Activated CD4-positive, alpha-beta T cell treated with anti-CD3 and anti-CD28 coated beads, Interleukin-2, Interleukin-6, amounts not matched to agents 100 ng/mL and 50 ng/mL, durations not matched to agents 16 hours and 8 hours (primary cell): ENCODE measurements at regions not wholly inside any gene's neighbourhood (a gene's known extent, or its start where the extent isn't known, plus 50 kb on each side); places are given as distances from the start of the nearest gene placed in this dataset.

Experiments
- DNase-seq: peaks from one replicate; pipeline ENCODE4 v3.0.0-alpha.2; 2020

DNA sequence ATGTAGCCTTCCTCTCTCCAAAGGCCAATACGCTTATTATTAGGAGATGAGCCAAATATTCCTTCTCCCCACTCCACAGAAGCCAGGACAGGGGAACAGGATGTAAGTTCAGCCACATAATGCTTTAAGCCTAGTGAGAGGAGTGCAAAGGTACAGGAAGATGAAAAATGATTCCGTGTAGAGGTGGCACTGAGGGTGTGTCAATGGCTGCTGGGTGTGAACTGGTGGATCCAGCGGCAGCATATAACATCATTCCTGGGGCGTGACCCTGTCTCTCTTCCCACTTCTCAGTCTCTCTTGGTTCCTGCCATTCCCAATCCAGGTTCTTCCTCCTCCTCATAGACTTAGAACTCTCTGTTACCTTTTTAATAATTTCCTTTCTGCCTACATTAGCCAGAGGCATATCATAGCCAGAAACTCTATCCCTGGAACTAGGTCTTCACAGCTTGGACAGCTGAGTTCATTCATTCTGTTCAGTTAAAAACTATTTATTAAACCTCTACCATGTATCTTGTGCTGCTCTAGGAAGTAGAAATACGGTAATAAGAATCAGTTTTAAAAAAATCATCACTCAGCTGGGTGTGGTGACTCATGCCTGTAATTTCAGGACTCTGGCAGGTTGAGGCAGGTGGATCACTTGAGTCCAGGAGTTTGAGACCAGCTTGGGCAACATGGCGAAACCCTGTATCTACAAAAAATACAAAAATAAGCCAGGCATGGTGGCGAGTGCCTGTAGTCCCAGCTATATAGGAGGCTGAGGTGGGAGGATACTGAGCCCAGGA lies 58.0 kb upstream of the FAM20A start:
- no peak for DNase-seq

GRCh38 chr17:68657576-68657975 lies 56.4 kb upstream of the FAM20A start:
- DNase-seq, result no peak

- no peak for DNase-seq
Measured at GRCh38 chr17:68657166-68657565, 56.0 kb upstream of the FAM20A start.

DNA sequence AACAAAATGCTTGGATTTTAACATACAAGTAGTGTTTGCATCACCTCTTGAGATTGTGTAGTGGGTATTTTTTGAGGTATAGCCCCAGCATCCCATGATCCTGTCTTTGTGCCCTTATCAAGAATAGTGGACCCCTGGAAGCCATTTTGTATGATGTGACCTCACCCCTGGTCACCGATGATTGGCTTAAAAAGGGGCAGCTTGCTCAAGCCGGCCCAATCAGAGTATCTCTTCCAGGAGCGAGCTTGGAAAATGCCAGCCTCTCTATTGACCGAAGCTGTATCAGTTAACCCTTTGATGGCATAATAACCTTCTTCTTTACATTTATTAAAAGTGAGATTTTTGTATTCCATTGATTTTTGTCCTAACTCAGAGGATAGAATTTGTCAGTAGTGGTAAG lies 55.5 kb upstream of the FAM20A start:
- no peak for DNase-seq
